ENCODE measurements at regions not wholly inside any gene's neighbourhood (a gene's known extent, or its start where the extent isn't known, plus 50 kb on each side); places are given as distances from the start of the nearest gene placed in this dataset.

GRCh38 chr12:111196532-111196931 lies 172.4 kb downstream of the PHETA1 start:
- TF ChIP-seq CTCF (IDR thresholded peaks at IDR 0.05; ENCODE audit: insufficient read depth, low read depth, low read length) (no peak), EZH2 (IDR thresholded peaks at IDR 0.05; ENCODE audit: insufficient read depth, low read length) (no peak)
